IMR-90 (cell line): ENCODE measurements at regions not wholly inside any gene's neighbourhood (a gene's known extent, or its start where the extent isn't known, plus 50 kb on each side); places are given as distances from the start of the nearest gene placed in this dataset.

Experiments
- ATAC-seq: fragments of 200-7000 bp; cut with Tn5 transposase; 2 replicates; pipeline ENCODE4 v1.9.1; 2020; ENCODE audit warnings: low read depth, mild to moderate bottlenecking, moderate library complexity
- BruUV-seq: library from RNA; stranded (reverse); fragments of 400-500 nt; replicated peaks from 2 replicates; lab custom pipeline; 2021; lab: Mats Ljungman, UMichigan
- CTCF ChIA-PET: fragments of 300-600 bp; formaldehyde crosslinking; extraction: SDS; loops from one replicate; lab custom pipeline; 2021; ENCODE audit warnings: antibody characterized with exemption; lab: Yijun Ruan, JAX
- POLR2A ChIA-PET: fragments of 300-600 bp; sonication (Branson Sonifier 250); formaldehyde crosslinking; loops from one replicate; lab custom pipeline; 2022; ENCODE audit warnings: antibody characterized with exemption; ENCODE audit not compliant: unreplicated experiment; lab: Charles Lee
- DNase-seq: peaks from one replicate; pipeline ENCODE4 v3.0.0; 2013
- H2AFZ ChIP-seq: replicated peaks from 2 replicates; pipeline ENCODE3; 2013; ENCODE audit warnings: low read length, mild to moderate bottlenecking; ENCODE audit not compliant: poor library complexity
- H2AK5ac ChIP-seq: 2 replicates; pipeline ENCODE4 v1.6.1; 2013; ENCODE audit warnings: low read depth, low read length, inconsistent platforms
- H2AK9ac ChIP-seq: replicated peaks from 2 replicates; pipeline ENCODE3; 2013; ENCODE audit warnings: mild to moderate bottlenecking, low read depth, low read length, moderate library complexity; ENCODE audit not compliant: poor library complexity
- H2BK120ac ChIP-seq: 2 replicates; pipeline ENCODE4 v1.6.1; 2013; ENCODE audit warnings: low read depth, low read length, inconsistent platforms
- H2BK15ac ChIP-seq: 3 replicates; pipeline ENCODE4 v1.6.1; 2013; ENCODE audit warnings: low read depth, low read length, inconsistent platforms
- H2BK20ac ChIP-seq: 2 replicates; pipeline ENCODE4 v1.6.1; 2013; ENCODE audit warnings: low read depth, mild to moderate bottlenecking, inconsistent platforms, low read length, moderate library complexity
- H2BK5ac ChIP-seq: 2 replicates; pipeline ENCODE4 v1.6.1; 2013; ENCODE audit warnings: mild to moderate bottlenecking, low read depth, low read length, inconsistent platforms; ENCODE audit not compliant: poor library complexity, severe bottlenecking
- H3K14ac ChIP-seq: replicated peaks from 2 replicates; pipeline ENCODE4 v1.6.1; 2013; ENCODE audit warnings: low read depth, low read length, inconsistent platforms
- H3K18ac ChIP-seq: 2 replicates; pipeline ENCODE4 v1.6.1; 2013; ENCODE audit warnings: low read depth, low read length, control low read depth
- H3K23ac ChIP-seq: 2 replicates; pipeline ENCODE4 v1.6.1; 2013; ENCODE audit warnings: low read depth, low read length, inconsistent platforms
- H3K27ac ChIP-seq: 2 replicates; pipeline ENCODE4 v1.5.1; 2013; ENCODE audit warnings: mild to moderate bottlenecking, control low read depth, low read length; ENCODE audit not compliant: insufficient read depth
- H3K27me3 ChIP-seq: 2 replicates; pipeline ENCODE4 v1.6.1; 2013; ENCODE audit warnings: low read length; ENCODE audit not compliant: control insufficient read depth, insufficient read depth
- H3K36me3 ChIP-seq: 2 replicates; pipeline ENCODE4 v1.6.1; 2013; ENCODE audit warnings: low read length, mixed read lengths; ENCODE audit not compliant: control insufficient read depth, insufficient read depth
- H3K4ac ChIP-seq: 2 replicates; pipeline ENCODE4 v1.6.1; 2013; ENCODE audit warnings: low read depth, low read length, inconsistent platforms
- H3K4me1 ChIP-seq: 2 replicates; pipeline ENCODE4 v1.6.1; 2013; ENCODE audit warnings: low read length, mixed read lengths; ENCODE audit not compliant: control insufficient read depth, insufficient read depth
- H3K4me2 ChIP-seq: 2 replicates; pipeline ENCODE4 v1.6.1; 2013; ENCODE audit warnings: low read depth, mild to moderate bottlenecking, control low read depth, low read length, moderate library complexity
- H3K4me3 ChIP-seq: 2 replicates; pipeline ENCODE4 v1.5.1; 2013; ENCODE audit warnings: low read depth, mild to moderate bottlenecking, control low read depth, low read length, moderate library complexity; ENCODE audit not compliant: insufficient read depth
- H3K56ac ChIP-seq: 2 replicates; pipeline ENCODE4 v1.6.1; 2013; ENCODE audit warnings: low read length, inconsistent platforms; ENCODE audit not compliant: insufficient read depth; ENCODE audit errors: extremely low read depth
- H3K79me1 ChIP-seq, 2 experiments: 2 replicates each; pipeline ENCODE4 v1.6.1; 2013; ENCODE audit warnings: low read length in 2 of 2, inconsistent platforms in 1 of 2, low read depth in 1 of 2
- H3K9ac ChIP-seq: 2 replicates; pipeline ENCODE4 v1.6.1; 2013; ENCODE audit warnings: low read depth, low read length, control low read depth
- H3K9me1 ChIP-seq: 2 replicates; pipeline ENCODE4 v1.6.1; 2013; ENCODE audit warnings: low read length, inconsistent platforms; ENCODE audit not compliant: insufficient read depth
- H3K9me3 ChIP-seq: 2 replicates; pipeline ENCODE4 v1.6.1; 2013; ENCODE audit warnings: low read length; ENCODE audit not compliant: control insufficient read depth, insufficient read depth
- H4K20me1 ChIP-seq: 2 replicates; pipeline ENCODE4 v1.6.1; 2013; ENCODE audit warnings: low read length, inconsistent platforms; ENCODE audit not compliant: insufficient read depth
- H4K5ac ChIP-seq: 2 replicates; pipeline ENCODE4 v1.6.1; 2013; ENCODE audit warnings: mild to moderate bottlenecking, low read depth, low read length, control low read depth
- H4K8ac ChIP-seq, 2 experiments: 2 replicates each; pipeline ENCODE4 v1.6.1; 2013; ENCODE audit warnings: low read depth in 2 of 2, low read length in 2 of 2, control low read depth in 1 of 2, inconsistent platforms in 1 of 2
- H4K91ac ChIP-seq: 2 replicates; pipeline ENCODE4 v1.6.1; 2013; ENCODE audit warnings: low read depth, low read length, inconsistent platforms; ENCODE audit not compliant: insufficient read depth
- BHLHE40 ChIP-seq: fragments of 150-350 bp; IDR thresholded peaks from 2 replicates; pipeline ENCODE4 v1.6.1; 2016; ENCODE audit warnings: mild to moderate bottlenecking, low read depth, low read length
- CEBPB ChIP-seq: IDR thresholded peaks from 2 replicates; pipeline ENCODE4 v1.6.1; 2012; ENCODE audit warnings: low read depth, low read length, improper control_type of control experiment
- CHD1 ChIP-seq: IDR thresholded peaks from 2 replicates; pipeline ENCODE4 v1.6.1; 2012; ENCODE audit warnings: low read depth, low read length, improper control_type of control experiment
- FOS ChIP-seq: fragments of 150-350 bp; IDR thresholded peaks from 2 replicates; pipeline ENCODE4 v1.6.1; 2016; ENCODE audit warnings: low read depth, low read length
- MAFK ChIP-seq: IDR thresholded peaks from 2 replicates; pipeline ENCODE4 v1.6.1; 2012; ENCODE audit warnings: low read depth, low read length, improper control_type of control experiment
- MAZ ChIP-seq: IDR thresholded peaks from 2 replicates; pipeline ENCODE4 v1.6.1; 2012; ENCODE audit warnings: low read depth, mild to moderate bottlenecking, low read length, improper control_type of control experiment, moderate library complexity, borderline replicate concordance
- MXI1 ChIP-seq: IDR thresholded peaks from 2 replicates; pipeline ENCODE4 v1.6.1; 2012; ENCODE audit warnings: low read depth, mild to moderate bottlenecking, low read length, moderate library complexity, borderline replicate concordance
- NFE2L2 ChIP-seq: fragments of 150-350 bp; IDR thresholded peaks from 2 replicates; pipeline ENCODE4 v1.6.1; 2016; ENCODE audit warnings: low read depth, mild to moderate bottlenecking, low read length
- POLR2A ChIP-seq: IDR thresholded peaks from 2 replicates; pipeline ENCODE4 v1.6.1; 2012; ENCODE audit warnings: mild to moderate bottlenecking, low read depth, low read length
- RAD21 ChIP-seq: IDR thresholded peaks from 2 replicates; pipeline ENCODE4 v1.6.1; 2012; ENCODE audit warnings: low read length, improper control_type of control experiment
- RCOR1 ChIP-seq: IDR thresholded peaks from 2 replicates; pipeline ENCODE4 v1.6.1; 2012; ENCODE audit warnings: mild to moderate bottlenecking, low read length, improper control_type of control experiment; ENCODE audit not compliant: insufficient replicate concordance
- RFX5 ChIP-seq: IDR thresholded peaks from 2 replicates; pipeline ENCODE4 v1.8.0; 2012; ENCODE audit warnings: low read depth, mild to moderate bottlenecking, low read length, moderate library complexity
- SMC3 ChIP-seq: fragments of 150-350 bp; IDR thresholded peaks from 2 replicates; pipeline ENCODE4 v1.6.1; 2016; ENCODE audit warnings: low read depth, mild to moderate bottlenecking, antibody characterized with exemption, low read length, moderate library complexity
- WGBS, 2 experiments: methylation state at CpG; one replicate each; pipeline versions ENCODE4 v1.1.5 to v1.1.7; 2013; ENCODE audit warnings: missing lambda C conversion rate in 2 of 2; ENCODE audit not compliant: insufficient read length in 1 of 2; ENCODE audit errors: extremely low coverage in 2 of 2; 5-methylcytosine and 5-hydroxymethylcytosine counted together
- dilution Hi-C: fragments of 300-500 bp; cut with HindIII; formaldehyde crosslinking; loops from one replicate; pipeline ENCODE4 v1.14.3; 2018; ENCODE audit warnings: low sequenced_read_pairs; ENCODE audit not compliant: unreplicated experiment
- in situ Hi-C: fragments of 300-500 bp; cut with MboI; formaldehyde crosslinking; loops from 3 replicates; pipeline ENCODE4 v1.14.3; 2019; ENCODE audit warnings: low sequenced_read_pairs, inconsistent platforms, mixed read lengths
- intact Hi-C: fragments of 100-400 bp; cut with micrococcal nuclease; formaldehyde crosslinking; loops from 2 replicates; pipeline ENCODE4 v1.10.0; 2022
- TF ChIP-seq, protein P1 (sequence below): conservative IDR thresholded peaks from 2 replicates; pipeline ENCODE4 v1.5.1; 2012; ENCODE audit warnings: mild to moderate bottlenecking, low read depth, low read length, improper control_type of control experiment
- TF ChIP-seq, protein P2 (sequence below): fragments of 150-350 bp; IDR thresholded peaks from 2 replicates; pipeline ENCODE4 v1.6.1; 2016; ENCODE audit warnings: low read depth, mild to moderate bottlenecking, low read length, moderate library complexity, borderline replicate concordance
- TF ChIP-seq, protein P3 (sequence below): fragments of 150-350 bp; IDR thresholded peaks from 2 replicates; pipeline ENCODE4 v1.6.1; 2017; ENCODE audit warnings: mild to moderate bottlenecking, antibody characterized with exemption, low read length, low read depth

DNA sequence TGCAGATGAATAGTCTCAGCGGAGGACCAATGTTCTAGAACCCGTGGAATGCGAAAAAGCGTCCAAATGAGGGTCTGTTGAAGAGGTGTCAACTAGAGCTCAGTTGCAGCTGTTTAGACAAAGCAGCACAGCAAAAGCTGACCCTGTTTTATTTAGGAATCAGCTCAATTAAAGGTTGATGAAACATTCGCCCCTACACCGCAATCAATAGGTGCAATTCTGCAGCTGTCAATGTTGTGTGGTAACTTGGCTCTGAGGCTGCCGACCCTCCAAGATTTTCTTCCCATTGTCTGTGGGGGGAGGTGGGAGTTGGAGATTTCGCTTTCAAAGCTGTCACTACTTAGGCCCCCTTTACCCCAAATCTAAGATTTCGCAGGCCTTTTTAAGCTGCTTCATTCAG, 330.0 kb downstream of the ETAA1 start:
- Histone ChIP-seq H3K36me3 (no peaks in the 10 kb centered on the region), H3K23ac (no peak overlapping the region), H2AFZ (no peak overlapping the region), H2AK9ac (no peak overlapping the region), H4K91ac (no peak overlapping the region), H2BK15ac (no peak overlapping the region), H3K9ac (no peak overlapping the region), H2BK120ac (no peak overlapping the region), H3K14ac (no peak overlapping the region), H3K9me3 (no peaks in the 10 kb centered on the region), H3K4me3 (no peak overlapping the region), H3K4ac (no peak overlapping the region), H4K5ac (no peak overlapping the region), H3K9me1 (no peaks in the 10 kb centered on the region), H2BK5ac (no peak overlapping the region), H4K8ac (no peak overlapping the region), H3K18ac (no peak overlapping the region), H3K27me3 (peaks cover 2% of the 10 kb centered on the region; the same call in 1 of the 2 replicates), H3K4me1 (no peaks in the 10 kb centered on the region), H3K4me2 (no peak overlapping the region), H3K56ac (no peak overlapping the region), H3K79me1 (no peaks in the 10 kb centered on the region), H2BK20ac (no peak overlapping the region), H4K20me1 (no peaks in the 10 kb centered on the region), H3K27ac (no peak overlapping the region), H2AK5ac (no peak overlapping the region)
- ATAC-seq (no peak), DNase-seq (no peak)
- ChIA-PET CTCF (no interaction called here), POLR2A (no interaction called here)
- intact Hi-C loops (no loop called here), in situ Hi-C loops (no loop called here), dilution Hi-C loops (no loop called here)
- WGBS, 2 experiments = 70% methylated on average over 2 of the region's 9 CpGs; no CpG with 5 or more reads in 1 of the 2 experiments
- TF ChIP-seq MAFK (no peak), CHD1 (no peak), NFE2L2 (no peak), RAD21 (no peak), CEBPB (no peak), BHLHE40 (no peak), RCOR1 (no peak), MXI1 (no peak), FOS (no peak), SMC3 (no peak), RFX5 (no peak), POLR2A (no peak), MAZ (no peak)
- TF ChIP-seq, protein P1, sequence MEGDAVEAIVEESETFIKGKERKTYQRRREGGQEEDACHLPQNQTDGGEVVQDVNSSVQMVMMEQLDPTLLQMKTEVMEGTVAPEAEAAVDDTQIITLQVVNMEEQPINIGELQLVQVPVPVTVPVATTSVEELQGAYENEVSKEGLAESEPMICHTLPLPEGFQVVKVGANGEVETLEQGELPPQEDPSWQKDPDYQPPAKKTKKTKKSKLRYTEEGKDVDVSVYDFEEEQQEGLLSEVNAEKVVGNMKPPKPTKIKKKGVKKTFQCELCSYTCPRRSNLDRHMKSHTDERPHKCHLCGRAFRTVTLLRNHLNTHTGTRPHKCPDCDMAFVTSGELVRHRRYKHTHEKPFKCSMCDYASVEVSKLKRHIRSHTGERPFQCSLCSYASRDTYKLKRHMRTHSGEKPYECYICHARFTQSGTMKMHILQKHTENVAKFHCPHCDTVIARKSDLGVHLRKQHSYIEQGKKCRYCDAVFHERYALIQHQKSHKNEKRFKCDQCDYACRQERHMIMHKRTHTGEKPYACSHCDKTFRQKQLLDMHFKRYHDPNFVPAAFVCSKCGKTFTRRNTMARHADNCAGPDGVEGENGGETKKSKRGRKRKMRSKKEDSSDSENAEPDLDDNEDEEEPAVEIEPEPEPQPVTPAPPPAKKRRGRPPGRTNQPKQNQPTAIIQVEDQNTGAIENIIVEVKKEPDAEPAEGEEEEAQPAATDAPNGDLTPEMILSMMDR = no peak
- TF ChIP-seq, protein P2, sequence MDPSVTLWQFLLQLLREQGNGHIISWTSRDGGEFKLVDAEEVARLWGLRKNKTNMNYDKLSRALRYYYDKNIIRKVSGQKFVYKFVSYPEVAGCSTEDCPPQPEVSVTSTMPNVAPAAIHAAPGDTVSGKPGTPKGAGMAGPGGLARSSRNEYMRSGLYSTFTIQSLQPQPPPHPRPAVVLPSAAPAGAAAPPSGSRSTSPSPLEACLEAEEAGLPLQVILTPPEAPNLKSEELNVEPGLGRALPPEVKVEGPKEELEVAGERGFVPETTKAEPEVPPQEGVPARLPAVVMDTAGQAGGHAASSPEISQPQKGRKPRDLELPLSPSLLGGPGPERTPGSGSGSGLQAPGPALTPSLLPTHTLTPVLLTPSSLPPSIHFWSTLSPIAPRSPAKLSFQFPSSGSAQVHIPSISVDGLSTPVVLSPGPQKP = no peak
- TF ChIP-seq, protein P3, sequence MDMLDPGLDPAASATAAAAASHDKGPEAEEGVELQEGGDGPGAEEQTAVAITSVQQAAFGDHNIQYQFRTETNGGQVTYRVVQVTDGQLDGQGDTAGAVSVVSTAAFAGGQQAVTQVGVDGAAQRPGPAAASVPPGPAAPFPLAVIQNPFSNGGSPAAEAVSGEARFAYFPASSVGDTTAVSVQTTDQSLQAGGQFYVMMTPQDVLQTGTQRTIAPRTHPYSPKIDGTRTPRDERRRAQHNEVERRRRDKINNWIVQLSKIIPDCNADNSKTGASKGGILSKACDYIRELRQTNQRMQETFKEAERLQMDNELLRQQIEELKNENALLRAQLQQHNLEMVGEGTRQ = no peak
- no TSS peak for BruUV-seq
